ENCODE measurements at regions not wholly inside any gene's neighbourhood (a gene's known extent, or its start where the extent isn't known, plus 50 kb on each side); places are given as distances from the start of the nearest gene placed in this dataset.

GRCh38 chr16:64138621-64139020, 983.2 kb downstream of the CDH11 start:
- Histone ChIP-seq H3K36me3 (no peaks in the 10 kb centered on the region), H3K27ac (no peak overlapping the region), H3K27me3 (no peaks in the 10 kb centered on the region), H3K9me3 (no peaks in the 10 kb centered on the region), H3K4me1 (no peaks in the 10 kb centered on the region), H3K4me3 (no peak overlapping the region)
- intact Hi-C loops (cut with DNase I), result no loop called here
- DNase-seq, result no peak
- WGBS, 2 donors, result 80 to 84% methylated on average over 2 of the region's 2 CpGs
- TF ChIP-seq POLR2AphosphoS5 (IDR thresholded peaks at IDR 0.05) (no peak), EP300 (IDR thresholded peaks at IDR 0.05) (no peak), POLR2A (IDR thresholded peaks at IDR 0.05) (no peak), CTCF (IDR thresholded peaks at IDR 0.05) (no peak)

GRCh38 chr16:64138006-64138405, 983.9 kb downstream of the CDH11 start:
- Histone ChIP-seq H3K27ac (no peak overlapping the region), H3K4me3 (no peak overlapping the region), H3K4me1 (peaks cover 0 to 2% (median 0%) of the 10 kb centered on the region in 4 donors), H3K9me3 (no peaks in the 10 kb centered on the region), H3K27me3 (no peaks in the 10 kb centered on the region), H3K36me3 (no peaks in the 10 kb centered on the region)
- intact Hi-C loops (cut with DNase I), result no loop called here
- DNase-seq, result no peak
- 88 to 92% methylated on average over 8 of the region's 8 CpGs for WGBS, 2 donors
- TF ChIP-seq POLR2AphosphoS5 (IDR thresholded peaks at IDR 0.05) (no peak), POLR2A (IDR thresholded peaks at IDR 0.05) (no peak), CTCF (IDR thresholded peaks at IDR 0.05) (no peak), EP300 (IDR thresholded peaks at IDR 0.05) (no peak)

GRCh38 chr16:64136743-64137142, 985.1 kb downstream of the CDH11 start:
- no peaks in the 10 kb centered on the region for H3K27me3 ChIP-seq
- no peak overlapping the region for H3K27ac ChIP-seq
- 76 to 85% methylated on average over 3 of the region's 3 CpGs for WGBS, 2 donors
- no peak for TF ChIP-seq EP300 (IDR thresholded peaks at IDR 0.05)
- no peak for TF ChIP-seq CTCF (IDR thresholded peaks at IDR 0.05)
- no peak overlapping the region for H3K4me3 ChIP-seq
- no peaks in the 10 kb centered on the region for H3K36me3 ChIP-seq
- DNase-seq, result no peak
- intact Hi-C loops (cut with DNase I), result no loop called here
- H3K4me1 ChIP-seq, result peaks cover 0 to 2% (median 0%) of the 10 kb centered on the region in 4 donors
- H3K9me3 ChIP-seq, result no peaks in the 10 kb centered on the region

- H3K27me3 ChIP-seq, result no peaks in the 10 kb centered on the region
- H3K4me3 ChIP-seq, result no peak overlapping the region
- H3K4me1 ChIP-seq, result peaks cover 0 to 2% (median 0%) of the 10 kb centered on the region in 4 donors
- WGBS, 2 donors, result 96 to 98% methylated on average over 1 of the region's 1 CpG
- DNase-seq, result no peak
- intact Hi-C loops (cut with DNase I), result no loop called here
- no peaks in the 10 kb centered on the region for H3K9me3 ChIP-seq
- H3K36me3 ChIP-seq, result no peaks in the 10 kb centered on the region
- no peak overlapping the region for H3K27ac ChIP-seq
- TF ChIP-seq CTCF (IDR thresholded peaks at IDR 0.05), result no peak
- no peak for TF ChIP-seq EP300 (IDR thresholded peaks at IDR 0.05)
These were observed 985.5 kb downstream of the CDH11 start for GRCh38 chr16:64136314-64136713.

- DNase-seq, result no peak
- 67% methylated on average over 2 of the region's 2 CpGs for whole genome bisulfite sequencing, 2 donors
- Histone ChIP-seq H3K4me1 (peaks cover 0 to 2% (median 0%) of the 10 kb centered on the region in 4 donors), H3K27ac (no peak overlapping the region), H3K36me3 (no peaks in the 10 kb centered on the region), H3K9me3 (no peaks in the 10 kb centered on the region), H3K27me3 (no peaks in the 10 kb centered on the region), H3K4me3 (no peak overlapping the region)
- TF ChIP-seq EP300 (IDR thresholded peaks at IDR 0.05) (no peak), POLR2AphosphoS5 (IDR thresholded peaks at IDR 0.05) (no peak), CTCF (IDR thresholded peaks at IDR 0.05) (no peak), POLR2A (IDR thresholded peaks at IDR 0.05) (no peak)
- intact Hi-C loops (cut with DNase I), result no loop called here
These were observed 988.5 kb downstream of the CDH11 start for GRCh38 chr16:64133366-64133765.
